PC-9 (cell line): ENCODE measurements at regions not wholly inside any gene's neighbourhood (a gene's known extent, or its start where the extent isn't known, plus 50 kb on each side); places are given as distances from the start of the nearest gene placed in this dataset.
"Not testable (repeated sequence)": the region's sequence is repeated elsewhere in the genome, so short reads cannot be mapped to it uniquely, and the experiment has no call there.

Experiments
- BruUV-seq: library from RNA; stranded (reverse); fragments of 400-500 nt; replicated peaks from 2 replicates; lab custom pipeline; 2021; lab: Mats Ljungman, UMichigan
- CTCF ChIA-PET: fragments of 300-600 bp; sonication (Branson Sonifier 250); formaldehyde crosslinking; loops from one replicate; lab custom pipeline; 2022; ENCODE audit warnings: antibody characterized with exemption; lab: Charles Lee
- POLR2A ChIA-PET: fragments of 300-600 bp; sonication (Branson Sonifier 250); formaldehyde crosslinking; loops from one replicate; lab custom pipeline; 2022; ENCODE audit warnings: antibody characterized with exemption; ENCODE audit not compliant: unreplicated experiment; lab: Charles Lee
- DNase-seq, 2 experiments: peaks; one replicate each; pipeline versions ENCODE4 v3.0.0 to v3.0.0-alpha.2; 2015 to 2022; ENCODE audit warnings: mixed read lengths in 1 of 2
- H2AFZ ChIP-seq: fragments of 200-600 bp; sonication (generic); 2 replicates; pipeline ENCODE4 v1.8.1; 2017; ENCODE audit warnings: antibody characterized with exemption
- H3F3A ChIP-seq: fragments of 200-600 bp; sonication (generic); 2 replicates; pipeline ENCODE4 v1.8.1; 2017; ENCODE audit warnings: antibody characterized with exemption, mild to moderate bottlenecking, low read depth; ENCODE audit not compliant: insufficient read depth
- H3K27ac ChIP-seq: fragments of 200-600 bp; sonication (generic); 2 replicates; pipeline ENCODE4 v1.6.1; 2016; ENCODE audit warnings: mixed run types
- H3K27me3 ChIP-seq: fragments of 200-600 bp; sonication (generic); 2 replicates; pipeline ENCODE4 v1.6.1; 2016; ENCODE audit warnings: low read depth, mixed run types; ENCODE audit not compliant: insufficient read depth
- H3K36me3 ChIP-seq: fragments of 200-600 bp; sonication (generic); 2 replicates; pipeline ENCODE4 v1.6.1; 2016; ENCODE audit warnings: low read depth, mixed run types
- H3K4me1 ChIP-seq: fragments of 200-600 bp; sonication (generic); replicated peaks from 2 replicates; pipeline ENCODE4 v1.6.1; 2016; ENCODE audit warnings: mixed run types; ENCODE audit not compliant: insufficient read depth
- H3K4me2 ChIP-seq: fragments of 200-600 bp; sonication (generic); 2 replicates; pipeline ENCODE4 v1.6.1; 2017; ENCODE audit warnings: mixed run types
- H3K4me3 ChIP-seq: fragments of 200-600 bp; sonication (generic); 2 replicates; pipeline ENCODE4 v1.6.1; 2016; ENCODE audit warnings: mixed run types
- H3K79me2 ChIP-seq: fragments of 200-600 bp; sonication (generic); 2 replicates; pipeline ENCODE4 v1.6.1; 2017; ENCODE audit warnings: low read depth, mixed run types
- H3K9me2 ChIP-seq: fragments of 200-600 bp; sonication (generic); 2 replicates; pipeline ENCODE4 v1.8.1; 2017; ENCODE audit warnings: mild to moderate bottlenecking; ENCODE audit not compliant: insufficient read depth
- H3K9me3 ChIP-seq: fragments of 200-600 bp; sonication (generic); 2 replicates; pipeline ENCODE4 v1.8.1; 2016; ENCODE audit warnings: low read depth; ENCODE audit not compliant: insufficient read depth
- H4K20me1 ChIP-seq: fragments of 200-600 bp; sonication (generic); 2 replicates; pipeline ENCODE4 v1.8.1; 2017; ENCODE audit not compliant: insufficient read depth
- EZH2 ChIP-seq: fragments of 200-600 bp; sonication (generic); IDR thresholded peaks from 2 replicates; pipeline ENCODE4 v1.8.0; 2017; ENCODE audit warnings: antibody characterized with exemption, low read depth
- intact Hi-C: fragments of 100-400 bp; cut with micrococcal nuclease; formaldehyde crosslinking; loops from one replicate; pipeline ENCODE4 v1.10.0; 2022; ENCODE audit not compliant: unreplicated experiment
- TF ChIP-seq, protein P1 (sequence below): fragments of 200-600 bp; sonication (generic); conservative IDR thresholded peaks from 2 replicates; pipeline ENCODE4 v1.6.1; 2017; ENCODE audit warnings: mixed run types, antibody characterized with exemption, mild to moderate bottlenecking, moderate library complexity

- no TSS peak for BruUV-seq
- Histone ChIP-seq H4K20me1 (no peaks in the 10 kb centered on the region; the same call in 1 of the 2 replicates), H3K4me1 (no peaks in the 10 kb centered on the region), H3K79me2 (no peaks in the 10 kb centered on the region), H3K27ac (no peak overlapping the region), H3K4me2 (no peak overlapping the region), H3F3A (no peaks in the 10 kb centered on the region), H3K4me3 (no peak overlapping the region), H3K36me3 (no peaks in the 10 kb centered on the region), H3K27me3 (no peaks in the 10 kb centered on the region), H2AFZ (no peak overlapping the region), H3K9me3 (peaks cover 9% of the 10 kb centered on the region; the same call in 1 of the 2 replicates), H3K9me2 (no peaks in the 10 kb centered on the region)
- POLR2A ChIA-PET: no interaction called here
- no peak for DNase-seq
- CTCF ChIA-PET: no interaction called here
- intact Hi-C loops: loop anchor here (5.0 kb wide), 1 partner anchor 39 kb away; no protein-coding TSS in a partner anchor
- TF ChIP-seq EZH2: no peak
- TF ChIP-seq, protein P1, sequence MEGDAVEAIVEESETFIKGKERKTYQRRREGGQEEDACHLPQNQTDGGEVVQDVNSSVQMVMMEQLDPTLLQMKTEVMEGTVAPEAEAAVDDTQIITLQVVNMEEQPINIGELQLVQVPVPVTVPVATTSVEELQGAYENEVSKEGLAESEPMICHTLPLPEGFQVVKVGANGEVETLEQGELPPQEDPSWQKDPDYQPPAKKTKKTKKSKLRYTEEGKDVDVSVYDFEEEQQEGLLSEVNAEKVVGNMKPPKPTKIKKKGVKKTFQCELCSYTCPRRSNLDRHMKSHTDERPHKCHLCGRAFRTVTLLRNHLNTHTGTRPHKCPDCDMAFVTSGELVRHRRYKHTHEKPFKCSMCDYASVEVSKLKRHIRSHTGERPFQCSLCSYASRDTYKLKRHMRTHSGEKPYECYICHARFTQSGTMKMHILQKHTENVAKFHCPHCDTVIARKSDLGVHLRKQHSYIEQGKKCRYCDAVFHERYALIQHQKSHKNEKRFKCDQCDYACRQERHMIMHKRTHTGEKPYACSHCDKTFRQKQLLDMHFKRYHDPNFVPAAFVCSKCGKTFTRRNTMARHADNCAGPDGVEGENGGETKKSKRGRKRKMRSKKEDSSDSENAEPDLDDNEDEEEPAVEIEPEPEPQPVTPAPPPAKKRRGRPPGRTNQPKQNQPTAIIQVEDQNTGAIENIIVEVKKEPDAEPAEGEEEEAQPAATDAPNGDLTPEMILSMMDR: no peak
These were observed 96.0 kb upstream of the C1GALT1C1 start for GRCh38 chrX:120725874-120726273.

- H3K27ac ChIP-seq: no peak overlapping the region
- CTCF ChIA-PET: no interaction called here
- intact Hi-C loops: no loop called here
These were observed 89.8 kb upstream of the C1GALT1C1 start for GRCh38 chrX:120719622-120720021.

DNA sequence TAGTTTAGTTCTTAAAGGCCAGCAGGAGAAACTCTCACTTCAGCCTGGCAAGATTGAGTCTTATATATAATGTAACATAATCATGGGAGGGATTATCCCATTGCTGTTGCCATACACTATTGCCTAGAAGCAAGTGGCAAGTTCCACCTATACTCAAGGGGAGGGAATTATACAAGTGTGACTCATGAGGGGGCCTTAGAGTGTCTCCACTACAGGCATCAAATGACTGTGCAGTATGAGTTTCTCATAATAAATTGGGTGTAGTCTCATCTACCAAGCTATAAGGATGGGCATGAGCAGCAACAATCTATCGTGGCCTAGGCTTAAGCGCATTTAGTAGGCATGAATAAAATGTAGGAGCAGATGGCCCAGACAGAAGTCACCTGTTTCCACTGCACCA, 89.1 kb upstream of the C1GALT1C1 start:
- TF ChIP-seq EZH2: no peak
- TF ChIP-seq, protein P1: no peak
- Histone ChIP-seq H2AFZ (no peak overlapping the region), H3K9me2 (no peaks in the 10 kb centered on the region), H3K27me3 (no peaks in the 10 kb centered on the region), H3K9me3 (peaks cover 10% of the 10 kb centered on the region), H3K36me3 (no peaks in the 10 kb centered on the region), H3K79me2 (no peaks in the 10 kb centered on the region), H3K27ac (no peak overlapping the region), H3K4me2 (no peak overlapping the region), H3K4me1 (no peaks in the 10 kb centered on the region), H3K4me3 (no peak overlapping the region), H4K20me1 (no peaks in the 10 kb centered on the region; the same call in 1 of the 2 replicates), H3F3A (no peaks in the 10 kb centered on the region)
- intact Hi-C loops: no loop called here
- ChIA-PET CTCF (no interaction called here), POLR2A (no interaction called here)
- no TSS peak for BruUV-seq
- DNase-seq: no peak

More at GRCh38 chrX:120719622-120720021, 89.8 kb upstream of the C1GALT1C1 start:
- Histone ChIP-seq H3K4me3 (no peak overlapping the region), H3F3A (no peaks in the 10 kb centered on the region), H3K9me2 (no peaks in the 10 kb centered on the region), H2AFZ (no peak overlapping the region), H4K20me1 (no peaks in the 10 kb centered on the region; the same call in 1 of the 2 replicates), H3K9me3 (peaks cover 8% of the 10 kb centered on the region), H3K4me2 (no peak overlapping the region), H3K36me3 (no peaks in the 10 kb centered on the region), H3K27me3 (no peaks in the 10 kb centered on the region), H3K79me2 (no peaks in the 10 kb centered on the region), H3K4me1 (no peaks in the 10 kb centered on the region)
- no TSS peak for BruUV-seq
- POLR2A ChIA-PET: no interaction called here
- DNase-seq: no peak
- no peak for TF ChIP-seq EZH2
- TF ChIP-seq, protein P1: no peak

DNA sequence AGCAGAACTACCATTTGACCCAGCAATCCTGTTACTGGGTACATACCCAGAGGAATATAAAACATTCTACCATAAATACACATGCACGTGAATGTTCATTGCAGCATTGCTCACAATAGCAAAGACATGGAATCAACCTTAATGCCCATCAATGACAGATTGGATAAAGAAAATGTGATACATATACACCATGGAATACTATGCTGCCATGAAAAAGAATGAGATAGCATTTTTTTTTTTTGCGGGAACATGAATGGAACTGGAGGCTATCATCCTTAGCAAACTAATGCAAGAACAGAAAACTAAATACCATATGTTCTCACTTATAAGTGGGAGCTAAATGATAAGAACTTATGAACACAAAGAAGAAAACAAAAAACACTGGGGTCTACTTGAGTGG, 72.5 kb upstream of the C1GALT1C1 start:
- DNase-seq, H3K9me2 ChIP-seq, H2AFZ ChIP-seq, H3F3A ChIP-seq, H3K27ac ChIP-seq, H3K4me1 ChIP-seq, BruUV-seq, H3K36me3 ChIP-seq, H3K4me2 ChIP-seq, H3K79me2 ChIP-seq, intact Hi-C loops, H3K4me3 ChIP-seq, H3K27me3 ChIP-seq, H4K20me1 ChIP-seq, CTCF ChIA-PET: not testable (repeated sequence)
- POLR2A ChIA-PET: interaction anchor here (0.6 kb wide), 1 partner anchor 81 kb away, joined by 16 read pairs; no protein-coding TSS in a partner anchor
- H3K9me3 ChIP-seq: peaks cover 20% of the 10 kb centered on the region
